ENCODE measurements at regions not wholly inside any gene's neighbourhood (a gene's known extent, or its start where the extent isn't known, plus 50 kb on each side); places are given as distances from the start of the nearest gene placed in this dataset.

DNA sequence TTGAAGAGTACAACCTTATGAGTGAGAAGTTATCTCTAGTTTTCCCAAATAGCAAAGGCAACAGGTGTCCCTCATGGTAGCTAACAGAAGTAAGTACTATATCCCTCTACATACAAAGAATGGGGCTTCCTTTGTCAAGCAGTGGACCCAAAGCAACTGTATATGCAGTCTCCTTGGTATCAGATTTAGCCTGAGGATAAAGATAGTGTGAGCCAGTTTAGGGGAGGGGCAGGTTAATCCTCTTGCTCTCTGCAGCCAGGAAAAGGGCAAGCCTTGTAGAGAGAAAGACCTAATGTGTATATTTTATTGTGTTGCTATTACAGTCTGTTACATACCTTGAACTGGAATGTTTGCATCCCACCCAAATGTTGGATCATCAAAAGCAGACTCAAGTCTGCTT is 117.9 kb upstream of the COL8A1 start:
- no peaks in the 10 kb centered on the region for H3K36me3 ChIP-seq (ENCODE audit: control insufficient read depth, low read depth, low read length)
- no peak overlapping the region for H3K9ac ChIP-seq (ENCODE audit: low read length)

DNA sequence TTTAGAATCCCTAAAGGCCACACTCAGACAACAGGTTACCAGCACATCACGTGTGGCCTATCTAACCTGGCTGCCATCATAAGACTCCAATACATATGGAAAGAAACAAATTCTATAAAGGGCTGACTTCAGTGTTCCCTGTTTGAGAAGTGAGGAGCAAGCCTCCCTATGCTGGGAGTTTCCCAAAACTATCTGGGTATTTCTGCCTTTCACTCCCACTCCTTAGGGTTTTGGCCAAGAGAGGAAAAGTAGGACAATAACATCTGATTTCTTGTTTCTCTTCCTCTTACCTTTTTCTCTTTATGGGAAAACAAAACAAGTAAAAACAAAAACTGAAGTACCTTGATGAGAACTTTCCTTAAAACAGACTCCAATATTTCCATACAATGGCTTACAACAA is 121.5 kb upstream of the COL8A1 start:
- H3K4me1 ChIP-seq (ENCODE audit: control insufficient read depth, low read depth, low read length): no peaks in the 10 kb centered on the region
- H3K36me3 ChIP-seq (ENCODE audit: control insufficient read depth, low read depth, low read length): no peaks in the 10 kb centered on the region
- no peak overlapping the region for H3K9ac ChIP-seq (ENCODE audit: low read length)

More for the DNA sequence above, 117.9 kb upstream of the COL8A1 start:
- Histone ChIP-seq H3K4me1 (ENCODE audit: control insufficient read depth, low read depth, low read length) (no peaks in the 10 kb centered on the region), H3K9me3 (ENCODE audit: control insufficient read depth, low read depth, low read length) (no peaks in the 10 kb centered on the region), H3K27ac (ENCODE audit: low read length) (no peak overlapping the region), H3K27me3 (ENCODE audit: control insufficient read depth, insufficient read depth, low read length) (no peaks in the 10 kb centered on the region), H3K4me3 (ENCODE audit: low read length) (no peak overlapping the region)

DNA sequence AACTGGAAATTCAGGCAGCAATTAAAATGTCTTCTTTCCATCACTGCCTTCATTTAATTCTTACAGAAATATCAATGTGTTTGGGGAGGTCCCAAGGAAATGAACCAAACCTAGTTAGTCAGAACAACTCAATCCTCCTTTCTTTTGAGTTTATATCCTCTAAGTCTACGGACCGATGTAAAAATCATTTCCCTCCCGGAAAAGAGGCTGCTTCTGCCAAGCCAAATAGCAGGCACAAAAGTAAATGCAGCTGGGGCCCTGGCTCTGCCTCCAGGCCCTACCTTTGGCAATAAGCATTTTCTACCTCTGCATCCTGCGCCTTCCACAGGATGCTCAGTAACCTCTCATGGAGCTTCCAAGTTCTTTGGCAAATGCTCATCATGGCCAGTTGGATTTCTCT is 122.5 kb upstream of the COL8A1 start:
- Histone ChIP-seq H3K4me3 (ENCODE audit: low read length) (no peak overlapping the region), H3K9ac (ENCODE audit: low read length) (no peak overlapping the region), H3K27me3 (ENCODE audit: control insufficient read depth, insufficient read depth, low read length) (no peaks in the 10 kb centered on the region), H3K27ac (ENCODE audit: low read length) (no peak overlapping the region), H3K36me3 (ENCODE audit: control insufficient read depth, low read depth, low read length) (no peaks in the 10 kb centered on the region), H3K4me1 (ENCODE audit: control insufficient read depth, low read depth, low read length) (no peaks in the 10 kb centered on the region), H3K9me3 (ENCODE audit: control insufficient read depth, low read depth, low read length) (no peaks in the 10 kb centered on the region)

More for the DNA sequence above, 121.5 kb upstream of the COL8A1 start:
- no peaks in the 10 kb centered on the region for H3K27me3 ChIP-seq (ENCODE audit: control insufficient read depth, insufficient read depth, low read length)
- no peak overlapping the region for H3K27ac ChIP-seq (ENCODE audit: low read length)
- H3K9me3 ChIP-seq (ENCODE audit: control insufficient read depth, low read depth, low read length): no peaks in the 10 kb centered on the region
- H3K4me3 ChIP-seq (ENCODE audit: low read length): no peak overlapping the region

DNA sequence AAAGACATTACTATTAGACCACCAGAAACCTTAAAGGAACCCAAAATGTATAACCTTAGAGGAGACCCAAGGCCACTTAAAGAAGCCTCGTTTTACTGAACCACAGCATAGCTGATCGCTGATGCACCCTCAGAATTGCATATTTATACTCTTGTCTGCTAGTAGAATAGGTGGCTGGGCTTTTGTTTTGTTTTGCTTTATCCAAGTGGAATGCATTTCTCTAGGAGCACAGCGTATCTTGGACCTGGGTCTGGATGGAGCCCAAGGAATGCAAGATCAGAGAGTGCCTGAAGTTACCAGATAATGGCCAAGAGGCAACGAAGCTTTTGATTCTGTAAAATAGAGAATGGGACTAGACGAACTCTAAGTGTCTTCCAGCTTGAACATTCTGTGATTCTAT is 129.2 kb upstream of the COL8A1 start:
- Histone ChIP-seq H3K36me3 (ENCODE audit: control insufficient read depth, low read depth, low read length) (no peaks in the 10 kb centered on the region), H3K9ac (ENCODE audit: low read length) (no peak overlapping the region), H3K27me3 (ENCODE audit: control insufficient read depth, insufficient read depth, low read length) (no peaks in the 10 kb centered on the region), H3K4me1 (ENCODE audit: control insufficient read depth, low read depth, low read length) (no peaks in the 10 kb centered on the region), H3K9me3 (ENCODE audit: control insufficient read depth, low read depth, low read length) (no peaks in the 10 kb centered on the region), H3K4me3 (ENCODE audit: low read length) (no peak overlapping the region), H3K27ac (ENCODE audit: low read length) (no peak overlapping the region)

DNA sequence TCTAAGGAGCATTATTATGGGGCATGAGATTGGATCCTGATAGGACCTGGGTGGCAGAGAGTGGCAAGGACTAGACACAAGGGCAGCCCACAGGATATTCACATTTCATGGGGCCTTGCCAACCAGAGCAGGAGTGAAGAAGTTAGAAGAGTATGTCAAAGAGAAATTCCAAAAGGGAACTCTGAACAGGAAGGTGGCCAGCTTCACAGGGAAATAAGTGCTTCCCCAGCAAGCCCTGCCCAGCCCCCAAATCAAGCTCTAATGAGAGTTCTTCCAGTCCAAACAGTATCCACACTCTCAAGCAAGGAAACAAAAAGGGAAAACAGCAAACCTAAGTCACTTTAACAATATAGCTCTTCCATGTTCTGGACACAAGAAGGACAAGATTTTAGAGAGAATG is 130.2 kb upstream of the COL8A1 start:
- H3K9me3 ChIP-seq (ENCODE audit: control insufficient read depth, low read depth, low read length): no peaks in the 10 kb centered on the region
- no peak overlapping the region for H3K4me3 ChIP-seq (ENCODE audit: low read length)
- no peak overlapping the region for H3K27ac ChIP-seq (ENCODE audit: low read length)
- H3K9ac ChIP-seq (ENCODE audit: low read length): no peak overlapping the region
- no peaks in the 10 kb centered on the region for H3K27me3 ChIP-seq (ENCODE audit: control insufficient read depth, insufficient read depth, low read length)
- no peaks in the 10 kb centered on the region for H3K4me1 ChIP-seq (ENCODE audit: control insufficient read depth, low read depth, low read length)
- no peaks in the 10 kb centered on the region for H3K36me3 ChIP-seq (ENCODE audit: control insufficient read depth, low read depth, low read length)

DNA sequence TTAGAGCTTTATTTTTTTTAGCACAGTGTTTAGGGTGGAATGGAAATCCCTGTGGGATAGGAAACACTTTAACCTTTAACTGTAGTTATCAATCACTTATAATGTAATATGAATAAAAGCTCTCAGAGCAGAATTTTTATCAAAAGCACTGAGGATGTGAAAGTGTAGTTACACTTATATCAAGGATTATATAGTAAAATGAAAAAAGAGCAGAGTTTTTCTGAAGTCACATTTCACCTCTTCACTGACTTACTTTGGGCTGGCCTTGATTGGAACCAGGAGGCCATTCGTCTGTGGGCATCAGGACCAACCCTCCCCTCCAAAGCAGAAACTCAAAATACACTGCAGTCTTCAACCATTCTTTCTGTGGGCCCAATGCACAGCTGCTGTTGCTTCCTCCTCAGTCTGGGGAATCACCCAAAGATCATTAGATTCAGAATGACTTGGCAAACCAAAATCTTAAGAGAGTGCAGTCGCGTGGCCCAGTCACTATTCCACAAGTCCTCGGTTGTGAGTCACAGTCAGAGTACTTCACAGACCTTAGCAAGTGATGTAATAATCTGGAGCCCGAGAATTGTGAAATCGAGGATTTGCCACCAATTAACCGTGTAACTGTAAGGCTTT is 132.6 kb upstream of the COL8A1 start:
- Histone ChIP-seq H3K4me3 (ENCODE audit: low read length) (no peak overlapping the region), H3K4me1 (ENCODE audit: control insufficient read depth, low read depth, low read length) (no peaks in the 10 kb centered on the region), H3K27me3 (ENCODE audit: control insufficient read depth, insufficient read depth, low read length) (no peaks in the 10 kb centered on the region), H3K27ac (ENCODE audit: low read length) (no peak overlapping the region), H3K9me3 (ENCODE audit: control insufficient read depth, low read depth, low read length) (no peaks in the 10 kb centered on the region), H3K9ac (ENCODE audit: low read length) (no peak overlapping the region), H3K36me3 (ENCODE audit: control insufficient read depth, low read depth, low read length) (no peaks in the 10 kb centered on the region)

DNA sequence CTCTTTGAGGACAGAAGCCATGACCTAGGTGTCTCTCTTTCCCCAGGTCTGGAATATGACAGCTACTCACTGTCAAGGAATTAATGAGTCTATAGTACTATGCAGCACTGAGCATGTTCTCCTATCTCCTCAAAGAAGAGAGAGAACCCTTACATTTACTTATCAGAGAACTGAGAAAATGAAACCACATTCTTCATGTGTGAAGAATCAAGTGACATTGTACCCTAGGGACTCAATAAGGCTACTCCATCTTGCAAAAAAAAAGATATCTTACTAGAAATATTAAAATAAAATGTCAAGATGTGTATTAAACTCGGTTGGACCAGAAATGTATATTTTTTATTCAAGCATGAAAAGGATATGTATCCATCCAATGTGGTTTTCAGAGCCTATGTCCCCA is 133.2 kb upstream of the COL8A1 start:
- no peaks in the 10 kb centered on the region for H3K36me3 ChIP-seq (ENCODE audit: control insufficient read depth, low read depth, low read length)
- H3K9ac ChIP-seq (ENCODE audit: low read length): no peak overlapping the region
- no peaks in the 10 kb centered on the region for H3K9me3 ChIP-seq (ENCODE audit: control insufficient read depth, low read depth, low read length)
- no peak overlapping the region for H3K4me3 ChIP-seq (ENCODE audit: low read length)
- H3K27ac ChIP-seq (ENCODE audit: low read length): no peak overlapping the region
- H3K4me1 ChIP-seq (ENCODE audit: control insufficient read depth, low read depth, low read length): no peaks in the 10 kb centered on the region
- no peaks in the 10 kb centered on the region for H3K27me3 ChIP-seq (ENCODE audit: control insufficient read depth, insufficient read depth, low read length)

DNA sequence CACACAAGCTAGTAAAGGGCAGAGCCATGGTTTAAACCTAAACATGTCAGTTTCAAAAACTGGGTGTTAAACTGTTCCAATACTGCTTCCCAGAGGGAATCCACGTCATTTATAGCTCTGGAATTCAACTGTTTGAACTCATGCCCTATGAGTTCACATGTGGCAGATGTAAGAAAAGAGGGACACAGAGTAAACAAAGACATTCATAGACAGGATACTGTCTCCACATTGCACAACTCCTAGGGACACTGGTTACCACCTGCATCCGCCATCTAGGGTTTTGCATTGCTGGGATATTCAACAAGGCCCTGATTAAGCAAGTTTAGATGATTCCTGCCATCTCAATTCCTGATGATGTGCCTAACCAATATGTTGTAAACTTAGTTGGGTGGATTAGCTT is 134.1 kb upstream of the COL8A1 start:
- Histone ChIP-seq H3K27me3 (ENCODE audit: control insufficient read depth, insufficient read depth, low read length) (no peaks in the 10 kb centered on the region), H3K27ac (ENCODE audit: low read length) (no peak overlapping the region)

DNA sequence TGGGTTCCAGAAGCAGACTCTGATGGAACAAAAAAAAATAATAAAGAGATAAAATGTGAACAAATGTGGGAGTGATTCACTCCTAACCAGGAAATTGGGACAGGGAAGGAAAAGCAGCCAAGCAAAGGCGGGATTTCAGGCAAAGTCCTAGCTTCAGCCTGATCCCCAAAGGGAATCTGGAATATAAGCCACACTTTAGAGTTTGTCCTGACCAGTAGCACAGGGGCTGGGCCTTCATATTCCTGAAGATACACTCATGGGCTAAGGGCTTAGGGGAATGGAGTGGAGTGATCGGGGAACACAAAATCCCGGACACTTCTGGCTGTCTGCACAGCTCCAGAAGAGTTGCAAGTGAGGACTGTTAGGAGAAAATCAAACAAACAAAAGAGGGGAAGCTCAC is 135.0 kb upstream of the COL8A1 start:
- no peaks in the 10 kb centered on the region for H3K4me1 ChIP-seq (ENCODE audit: control insufficient read depth, low read depth, low read length)
- H3K4me3 ChIP-seq (ENCODE audit: low read length): no peak overlapping the region
- no peak overlapping the region for H3K27ac ChIP-seq (ENCODE audit: low read length)

More for the DNA sequence above, 134.1 kb upstream of the COL8A1 start:
- no peaks in the 10 kb centered on the region for H3K9me3 ChIP-seq (ENCODE audit: control insufficient read depth, low read depth, low read length)
- H3K9ac ChIP-seq (ENCODE audit: low read length): no peak overlapping the region
- no peak overlapping the region for H3K4me3 ChIP-seq (ENCODE audit: low read length)
- H3K4me1 ChIP-seq (ENCODE audit: control insufficient read depth, low read depth, low read length): no peaks in the 10 kb centered on the region
- no peaks in the 10 kb centered on the region for H3K36me3 ChIP-seq (ENCODE audit: control insufficient read depth, low read depth, low read length)

DNA sequence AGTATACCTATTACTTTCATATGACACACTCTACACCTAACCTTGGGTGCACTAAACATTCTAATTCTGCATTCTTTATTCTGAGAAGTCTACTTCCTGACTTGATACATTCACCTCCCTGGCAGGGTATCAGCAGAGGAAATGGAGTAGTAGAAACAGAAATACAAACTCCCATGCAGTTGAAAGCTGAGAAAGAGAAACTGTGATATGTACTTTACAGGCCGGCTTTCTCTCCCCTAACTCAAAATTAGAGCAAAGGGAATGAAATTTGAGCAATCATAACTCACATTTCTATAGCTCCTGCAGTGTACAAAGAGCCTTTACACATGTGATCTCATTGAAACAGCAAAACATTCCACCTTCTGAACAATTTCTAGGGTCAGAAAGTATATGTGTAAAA is 135.5 kb upstream of the COL8A1 start:
- H3K36me3 ChIP-seq (ENCODE audit: control insufficient read depth, low read depth, low read length): no peaks in the 10 kb centered on the region
- H3K9me3 ChIP-seq (ENCODE audit: control insufficient read depth, low read depth, low read length): no peaks in the 10 kb centered on the region
- H3K27me3 ChIP-seq (ENCODE audit: control insufficient read depth, insufficient read depth, low read length): no peaks in the 10 kb centered on the region
- H3K27ac ChIP-seq (ENCODE audit: low read length): no peak overlapping the region
- H3K4me3 ChIP-seq (ENCODE audit: low read length): no peak overlapping the region
- no peak overlapping the region for H3K9ac ChIP-seq (ENCODE audit: low read length)
- no peaks in the 10 kb centered on the region for H3K4me1 ChIP-seq (ENCODE audit: control insufficient read depth, low read depth, low read length)

More for the DNA sequence above, 135.0 kb upstream of the COL8A1 start:
- no peaks in the 10 kb centered on the region for H3K9me3 ChIP-seq (ENCODE audit: control insufficient read depth, low read depth, low read length)
- no peak overlapping the region for H3K9ac ChIP-seq (ENCODE audit: low read length)
- H3K36me3 ChIP-seq (ENCODE audit: control insufficient read depth, low read depth, low read length): no peaks in the 10 kb centered on the region
- H3K27me3 ChIP-seq (ENCODE audit: control insufficient read depth, insufficient read depth, low read length): no peaks in the 10 kb centered on the region

DNA sequence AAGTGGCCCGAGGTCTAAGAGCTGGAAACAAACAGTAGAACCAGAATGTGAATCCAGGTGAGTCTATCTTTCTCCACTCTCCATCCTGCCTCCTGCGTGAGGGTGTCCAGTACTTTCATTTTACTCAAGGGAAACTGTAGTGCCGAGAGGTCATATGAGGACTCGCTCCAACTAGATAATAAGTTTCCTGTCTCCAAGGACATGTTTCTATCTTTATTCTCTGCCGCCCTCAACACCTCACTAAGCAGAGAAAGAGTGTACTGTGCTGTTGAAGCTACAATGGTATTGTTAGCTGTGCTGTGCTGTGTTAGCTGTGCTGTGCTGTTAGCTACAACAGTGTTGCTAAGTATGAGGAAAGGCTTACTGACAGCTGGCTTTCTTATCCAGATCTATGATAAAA is 137.9 kb upstream of the COL8A1 start:
- H3K36me3 ChIP-seq (ENCODE audit: control insufficient read depth, low read depth, low read length): no peaks in the 10 kb centered on the region
- no peak overlapping the region for H3K4me3 ChIP-seq (ENCODE audit: low read length)
- H3K27me3 ChIP-seq (ENCODE audit: control insufficient read depth, insufficient read depth, low read length): no peaks in the 10 kb centered on the region
- H3K4me1 ChIP-seq (ENCODE audit: control insufficient read depth, low read depth, low read length): no peaks in the 10 kb centered on the region
- no peaks in the 10 kb centered on the region for H3K9me3 ChIP-seq (ENCODE audit: control insufficient read depth, low read depth, low read length)
- H3K9ac ChIP-seq (ENCODE audit: low read length): no peak overlapping the region
- no peak overlapping the region for H3K27ac ChIP-seq (ENCODE audit: low read length)

DNA sequence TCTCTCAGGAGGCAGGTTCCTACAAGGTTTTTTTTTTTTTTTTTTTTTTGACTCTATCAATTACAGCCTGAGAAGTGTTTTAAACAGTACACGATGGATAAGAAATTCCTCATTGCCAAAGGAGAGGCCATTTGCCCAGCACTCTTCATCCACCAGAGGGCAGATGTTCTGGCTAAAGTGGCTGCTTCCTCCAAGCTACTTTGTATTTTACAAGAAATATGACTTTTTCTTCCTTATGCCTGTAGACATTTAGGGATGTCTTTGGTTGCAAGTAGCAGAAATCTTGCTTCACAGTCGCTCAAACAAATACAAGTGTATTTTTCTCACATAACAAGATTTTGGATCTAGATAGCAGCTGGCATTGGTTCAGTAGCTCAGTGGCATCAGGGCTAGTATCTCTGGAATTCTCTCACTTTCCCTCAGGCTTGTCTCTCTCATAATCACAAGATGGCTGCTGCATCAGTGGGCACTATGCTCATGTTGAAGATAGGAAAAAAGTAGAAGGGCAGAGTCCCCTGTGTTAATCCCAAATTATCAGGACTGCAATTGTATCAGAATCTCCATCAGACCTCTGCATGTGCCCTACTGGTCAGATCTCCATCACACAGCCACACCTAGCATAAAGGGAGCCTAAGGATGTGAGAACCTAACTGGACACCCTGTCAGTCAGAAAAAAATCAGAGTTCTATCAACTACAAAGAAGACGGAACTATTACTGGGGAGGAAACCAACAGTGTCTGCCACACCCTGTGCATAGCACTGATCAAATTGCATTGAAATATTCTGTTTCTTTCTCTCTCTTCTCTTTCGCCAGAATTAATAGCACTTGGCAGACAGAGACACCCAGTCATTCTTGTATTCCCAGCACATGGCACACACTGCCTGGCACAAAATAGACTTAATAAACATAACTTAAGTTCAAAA is 138.9 kb upstream of the COL8A1 start:
- H3K36me3 ChIP-seq (ENCODE audit: control insufficient read depth, low read depth, low read length): no peaks in the 10 kb centered on the region
- no peak overlapping the region for H3K27ac ChIP-seq (ENCODE audit: low read length)
- no peak overlapping the region for H3K9ac ChIP-seq (ENCODE audit: low read length)
- no peaks in the 10 kb centered on the region for H3K9me3 ChIP-seq (ENCODE audit: control insufficient read depth, low read depth, low read length)
- no peaks in the 10 kb centered on the region for H3K27me3 ChIP-seq (ENCODE audit: control insufficient read depth, insufficient read depth, low read length)
- H3K4me1 ChIP-seq (ENCODE audit: control insufficient read depth, low read depth, low read length): no peaks in the 10 kb centered on the region
- no peak overlapping the region for H3K4me3 ChIP-seq (ENCODE audit: low read length)

Measured in iPS-18a (cell line).